Stomach (tissue), 8 donors: ENCODE measurements at regions not wholly inside any gene's neighbourhood (a gene's known extent, or its start where the extent isn't known, plus 50 kb on each side); places are given as distances from the start of the nearest gene placed in this dataset.
"Not testable (repeated sequence)": the region's sequence is repeated elsewhere in the genome, so short reads cannot be mapped to it uniquely, and the experiment has no call there.

Source experiments
- DNase-seq, 2 donors: peaks; one replicate each; pipeline versions ENCODE4 v3.0.0 to v3.0.0-alpha.2; 2013 to 2019
- H3K27ac ChIP-seq, 5 donors: fragments of 200-600 bp in 4 of 5; sonication (generic) in 4 of 5; one replicate each; pipeline ENCODE4 v1.5.1; 2013 to 2019; ENCODE audit warnings: mild to moderate bottlenecking in 1 of 5, moderate library complexity in 1 of 5
- H3K27me3 ChIP-seq, 3 donors: fragments of 200-600 bp; sonication (generic); one replicate each; pipeline ENCODE4 v1.5.1; 2017 to 2019; ENCODE audit warnings: mixed run types in 1 of 3
- H3K36me3 ChIP-seq, 4 donors: fragments of 200-600 bp; sonication (generic); 1 replicate in 3 of 4; 2 replicates in 1 of 4; pipeline ENCODE4 v1.5.1; 2016 to 2019
- H3K4me1 ChIP-seq, 4 donors: fragments of 200-600 bp; sonication (generic); one replicate each; pipeline ENCODE4 v1.5.1; 2016 to 2019
- H3K4me3 ChIP-seq, 4 donors: fragments of 200-600 bp; sonication (generic) in 3 of 4; one replicate each; pipeline ENCODE4 v1.5.1; 2016 to 2019; ENCODE audit warnings: mild to moderate bottlenecking in 1 of 4
- H3K9me3 ChIP-seq, 4 donors: fragments of 200-600 bp; sonication (generic); one replicate each; pipeline ENCODE4 v1.5.1; 2016 to 2019
- EP300 ChIP-seq: sonication (generic); formaldehyde crosslinking; IDR thresholded peaks from one replicate; pipeline ENCODE4 v1.6.1; 2017; ENCODE audit warnings: antibody characterized with exemption
- POLR2A ChIP-seq, 4 donors: fragments of 450-650 bp; IDR thresholded peaks; one replicate each; pipeline ENCODE4 v1.6.1; 2016; ENCODE audit warnings: antibody characterized with exemption in 4 of 4, control low read depth in 2 of 4, mild to moderate bottlenecking in 1 of 4, moderate library complexity in 1 of 4
- POLR2AphosphoS5 ChIP-seq, 3 donors: sonication (generic); formaldehyde crosslinking; IDR thresholded peaks; one replicate each; pipeline ENCODE4 v1.6.1; 2016; ENCODE audit warnings: antibody characterized with exemption in 3 of 3
- WGBS, 5 donors: extraction: QIAGEN DNeasy Blood & Tissue Kit in 3 of 5; methylation state at CpG; one replicate each; pipeline versions ENCODE4 v1.1.5 to v1.1.7; 2013 to 2018; 5-methylcytosine and 5-hydroxymethylcytosine counted together
- intact Hi-C: fragments of 100-400 bp; cut with DNase I; formaldehyde crosslinking; loops from one replicate; pipeline ENCODE4 v1.15.1; 2023; ENCODE audit warnings: low total_unique reads
- TF ChIP-seq, protein P1 (sequence below), 7 experiments: fragments of 450-650 bp in 4 of 7; fragments of 200-600 bp in 3 of 7; sonication (generic) in 3 of 7; IDR thresholded peaks; one replicate each; pipeline ENCODE4 v1.5.1; 2016 to 2019; ENCODE audit warnings: antibody characterized with exemption in 7 of 7, control low read depth in 2 of 7, mild to moderate bottlenecking in 1 of 7
- donor health status: healthy with polysubstance abuse.
- donor health status: Bipolar disorder and iron deficiency.
- donor health status: healthy.

DNA sequence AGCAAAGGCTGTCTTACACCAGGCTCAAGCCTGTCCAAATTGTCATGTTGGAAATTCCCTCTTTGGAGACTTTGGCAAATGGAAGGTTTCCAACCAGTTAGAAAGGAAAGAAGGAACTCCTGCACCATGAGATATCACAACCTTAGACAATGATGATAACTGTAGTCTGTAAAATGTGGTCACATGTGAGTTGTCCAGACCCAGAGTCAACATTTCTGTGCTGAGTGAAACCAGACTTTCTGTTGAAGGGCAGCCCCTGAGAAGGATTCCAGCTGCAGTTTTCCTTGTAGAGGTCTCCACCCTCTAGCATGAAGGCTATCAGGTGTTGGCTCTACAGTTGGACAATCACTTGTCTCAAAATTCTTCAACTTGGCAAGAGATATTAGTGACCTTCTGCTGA lies 82.4 kb downstream of the SOX3 start:
- intact Hi-C loops: no loop called here
- no peaks in the 10 kb centered on the region for H3K36me3 ChIP-seq

GRCh38 chrX:140402131-140402530 lies 102.7 kb downstream of the SOX3 start:
- DNase-seq, H3K27me3 ChIP-seq, H3K4me3 ChIP-seq, intact Hi-C loops, H3K27ac ChIP-seq, H3K4me1 ChIP-seq, H3K36me3 ChIP-seq: not testable (repeated sequence)
- 67 to 97% (median 91%) methylated on average over 1 of the region's 1 CpG for WGBS, 5 donors
- H3K9me3 ChIP-seq: peaks cover 0 to 39% (median 14%) of the 10 kb centered on the region in 4 donors

More for the DNA sequence above, 82.4 kb downstream of the SOX3 start:
- Histone ChIP-seq H3K27me3 (no peaks in the 10 kb centered on the region), H3K4me3 (no peak overlapping the region), H3K4me1 (no peaks in the 10 kb centered on the region), H3K27ac (no peak overlapping the region), H3K9me3 (no peaks in the 10 kb centered on the region)
- DNase-seq: no peak
- no peak for TF ChIP-seq POLR2AphosphoS5 (IDR thresholded peaks at IDR 0.05)
- TF ChIP-seq, protein P1, sequence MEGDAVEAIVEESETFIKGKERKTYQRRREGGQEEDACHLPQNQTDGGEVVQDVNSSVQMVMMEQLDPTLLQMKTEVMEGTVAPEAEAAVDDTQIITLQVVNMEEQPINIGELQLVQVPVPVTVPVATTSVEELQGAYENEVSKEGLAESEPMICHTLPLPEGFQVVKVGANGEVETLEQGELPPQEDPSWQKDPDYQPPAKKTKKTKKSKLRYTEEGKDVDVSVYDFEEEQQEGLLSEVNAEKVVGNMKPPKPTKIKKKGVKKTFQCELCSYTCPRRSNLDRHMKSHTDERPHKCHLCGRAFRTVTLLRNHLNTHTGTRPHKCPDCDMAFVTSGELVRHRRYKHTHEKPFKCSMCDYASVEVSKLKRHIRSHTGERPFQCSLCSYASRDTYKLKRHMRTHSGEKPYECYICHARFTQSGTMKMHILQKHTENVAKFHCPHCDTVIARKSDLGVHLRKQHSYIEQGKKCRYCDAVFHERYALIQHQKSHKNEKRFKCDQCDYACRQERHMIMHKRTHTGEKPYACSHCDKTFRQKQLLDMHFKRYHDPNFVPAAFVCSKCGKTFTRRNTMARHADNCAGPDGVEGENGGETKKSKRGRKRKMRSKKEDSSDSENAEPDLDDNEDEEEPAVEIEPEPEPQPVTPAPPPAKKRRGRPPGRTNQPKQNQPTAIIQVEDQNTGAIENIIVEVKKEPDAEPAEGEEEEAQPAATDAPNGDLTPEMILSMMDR (IDR thresholded peaks at IDR 0.05): no peak
- no peak for TF ChIP-seq POLR2A (IDR thresholded peaks at IDR 0.05)
- no peak for TF ChIP-seq EP300

GRCh38 chrX:140396326-140396725 lies 108.5 kb downstream of the SOX3 start:
- intact Hi-C loops, H3K36me3 ChIP-seq, H3K4me3 ChIP-seq, H3K27ac ChIP-seq, H3K27me3 ChIP-seq, DNase-seq, H3K4me1 ChIP-seq, H3K9me3 ChIP-seq: not testable (repeated sequence)

DNA sequence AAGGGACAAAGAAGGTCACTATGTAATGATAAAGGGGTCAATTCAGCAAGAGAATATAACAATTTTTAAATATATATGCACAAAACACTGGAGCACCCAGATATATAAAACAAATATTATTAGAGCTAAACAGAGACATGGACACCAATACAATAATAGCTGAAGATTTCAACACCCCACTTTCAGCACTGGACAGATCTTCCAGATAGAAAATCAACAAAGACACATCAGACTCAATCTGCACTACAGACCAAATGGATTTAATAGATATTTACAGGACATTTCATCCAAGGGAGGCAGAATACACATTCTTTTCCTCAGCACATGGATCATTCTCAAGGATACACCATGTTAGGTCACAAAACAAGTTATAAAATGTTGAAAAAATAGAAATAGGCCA lies 111.4 kb downstream of the SOX3 start:
- H3K4me3 ChIP-seq: no peak overlapping the region
- intact Hi-C loops: no loop called here
- H3K27me3 ChIP-seq: no peaks in the 10 kb centered on the region
- no peaks in the 10 kb centered on the region for H3K36me3 ChIP-seq
- TF ChIP-seq EP300: no peak
- TF ChIP-seq, protein P1 (IDR thresholded peaks at IDR 0.05): no peak
- no peak for TF ChIP-seq POLR2A (IDR thresholded peaks at IDR 0.05)
- no peak for TF ChIP-seq POLR2AphosphoS5 (IDR thresholded peaks at IDR 0.05)
- no peaks in the 10 kb centered on the region for H3K4me1 ChIP-seq
- no peak overlapping the region for H3K27ac ChIP-seq
- no peak for DNase-seq
- H3K9me3 ChIP-seq: no peaks in the 10 kb centered on the region

DNA sequence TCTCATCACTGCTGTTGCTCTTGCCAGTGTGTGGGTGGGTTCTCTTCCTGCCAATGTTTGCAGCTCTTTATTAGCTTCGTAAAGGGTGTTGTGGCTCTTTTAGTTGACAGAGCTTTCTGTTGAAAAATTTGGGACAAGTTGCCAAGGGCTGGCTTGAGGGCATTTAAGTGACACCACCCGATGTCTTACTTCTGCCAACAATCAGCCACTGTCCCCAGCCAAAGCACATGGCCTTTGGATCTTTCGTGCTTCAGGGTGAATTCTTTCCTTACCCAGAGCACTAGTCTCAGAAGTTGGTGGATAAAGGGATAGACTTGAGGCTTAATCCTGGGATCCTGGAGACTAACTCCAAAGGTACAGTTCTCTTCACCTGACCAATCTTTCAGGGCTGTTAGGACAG lies 113.6 kb downstream of the SOX3 start:
- no peak for TF ChIP-seq EP300
- TF ChIP-seq POLR2A (IDR thresholded peaks at IDR 0.05): no peak
- TF ChIP-seq, protein P1 (IDR thresholded peaks at IDR 0.05): no peak
- no peak for TF ChIP-seq POLR2AphosphoS5 (IDR thresholded peaks at IDR 0.05)
- H3K9me3 ChIP-seq: no peaks in the 10 kb centered on the region
- no peaks in the 10 kb centered on the region for H3K4me1 ChIP-seq
- no peak overlapping the region for H3K27ac ChIP-seq
- intact Hi-C loops: no loop called here
- H3K27me3 ChIP-seq: no peaks in the 10 kb centered on the region
- no peaks in the 10 kb centered on the region for H3K36me3 ChIP-seq
- 40 to 67% (median 43%) methylated on average over 3 of the region's 3 CpGs for WGBS, 5 donors
- no peak overlapping the region for H3K4me3 ChIP-seq
- DNase-seq: no peak

DNA sequence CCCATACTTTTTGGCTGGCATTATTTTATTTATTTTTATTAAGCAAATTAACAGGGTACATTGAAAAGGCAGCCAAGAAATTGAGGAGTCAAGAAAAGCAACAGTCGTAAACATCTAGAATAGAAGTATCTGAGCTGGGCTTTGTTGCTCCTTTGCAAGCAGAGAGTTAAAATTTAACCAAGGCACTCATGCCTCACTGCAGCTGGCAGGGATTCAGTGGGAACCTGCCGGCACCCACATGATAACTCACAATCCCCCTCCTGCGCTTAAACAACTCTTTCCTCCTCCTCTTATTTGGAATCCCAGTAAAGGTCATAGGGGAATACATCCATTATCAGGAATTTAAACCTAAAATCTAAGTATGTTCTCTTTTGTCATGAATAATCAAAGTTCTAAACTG lies 115.5 kb downstream of the SOX3 start:
- DNase-seq: peak; percentile 30 to 31
- TF ChIP-seq POLR2AphosphoS5 (IDR thresholded peaks at IDR 0.05) (no peak), EP300 (no peak), POLR2A (IDR thresholded peaks at IDR 0.05) (no peak)
- TF ChIP-seq, protein P1 (IDR thresholded peaks at IDR 0.05): no peak

More for the DNA sequence above, 115.5 kb downstream of the SOX3 start:
- Histone ChIP-seq H3K36me3 (no peaks in the 10 kb centered on the region), H3K4me3 (no peak overlapping the region), H3K27ac (no peak overlapping the region), H3K4me1 (no peaks in the 10 kb centered on the region), H3K9me3 (no peaks in the 10 kb centered on the region), H3K27me3 (no peaks in the 10 kb centered on the region)
- 19 to 32% (median 28%) methylated on average over 3 of the region's 3 CpGs for WGBS, 5 donors
- intact Hi-C loops: no loop called here
